GM12878 (cell line): ENCODE measurements at regions not wholly inside any gene's neighbourhood (a gene's known extent, or its start where the extent isn't known, plus 50 kb on each side); places are given as distances from the start of the nearest gene placed in this dataset.

Experiments
- ATF3 ChIP-seq: IDR thresholded peaks from 2 replicates; pipeline ENCODE4 v1.6.1; 2011; ENCODE audit warnings: low read depth, mild to moderate bottlenecking, low read length, moderate library complexity, borderline replicate concordance; ENCODE audit errors: extremely low read depth
- EED ChIP-seq: sonication (generic); IDR thresholded peaks from 2 replicates; pipeline ENCODE4 v1.6.1; 2016; ENCODE audit warnings: antibody characterized with exemption, low read depth
- HDAC2 ChIP-seq: fragments of 200-600 bp; sonication (generic); IDR thresholded peaks from 2 replicates; pipeline ENCODE4 v1.6.1; 2017
- MXI1 ChIP-seq: fragments of 150-350 bp; IDR thresholded peaks from 2 replicates; pipeline ENCODE4 v1.6.1; 2011; ENCODE audit warnings: low read depth, mild to moderate bottlenecking, inconsistent platforms, low read length, improper control_type of control experiment
- SREBF2 ChIP-seq: IDR thresholded peaks from 2 replicates; pipeline ENCODE4 v1.6.1; 2012; ENCODE audit warnings: mild to moderate bottlenecking, low read length
- TF ChIP-seq, protein P1 (sequence below), 3 experiments: IDR thresholded peaks in 2 of 3; conservative IDR thresholded peaks in 1 of 3; 2 replicates each; pipeline ENCODE4 v1.5.1; 2011; ENCODE audit warnings: low read depth in 3 of 3, low read length in 3 of 3, mild to moderate bottlenecking in 3 of 3, control low read depth in 2 of 3, moderate library complexity in 2 of 3, inconsistent platforms in 1 of 3, mixed read lengths in 1 of 3; ENCODE audit not compliant: control insufficient read depth in 2 of 3, insufficient read depth in 1 of 3; ENCODE audit errors: extremely low read depth in 1 of 3

- TF ChIP-seq MXI1 (no peak), SREBF2 (no peak), ATF3 (no peak), HDAC2 (no peak), EED (no peak)
- TF ChIP-seq, protein P1, sequence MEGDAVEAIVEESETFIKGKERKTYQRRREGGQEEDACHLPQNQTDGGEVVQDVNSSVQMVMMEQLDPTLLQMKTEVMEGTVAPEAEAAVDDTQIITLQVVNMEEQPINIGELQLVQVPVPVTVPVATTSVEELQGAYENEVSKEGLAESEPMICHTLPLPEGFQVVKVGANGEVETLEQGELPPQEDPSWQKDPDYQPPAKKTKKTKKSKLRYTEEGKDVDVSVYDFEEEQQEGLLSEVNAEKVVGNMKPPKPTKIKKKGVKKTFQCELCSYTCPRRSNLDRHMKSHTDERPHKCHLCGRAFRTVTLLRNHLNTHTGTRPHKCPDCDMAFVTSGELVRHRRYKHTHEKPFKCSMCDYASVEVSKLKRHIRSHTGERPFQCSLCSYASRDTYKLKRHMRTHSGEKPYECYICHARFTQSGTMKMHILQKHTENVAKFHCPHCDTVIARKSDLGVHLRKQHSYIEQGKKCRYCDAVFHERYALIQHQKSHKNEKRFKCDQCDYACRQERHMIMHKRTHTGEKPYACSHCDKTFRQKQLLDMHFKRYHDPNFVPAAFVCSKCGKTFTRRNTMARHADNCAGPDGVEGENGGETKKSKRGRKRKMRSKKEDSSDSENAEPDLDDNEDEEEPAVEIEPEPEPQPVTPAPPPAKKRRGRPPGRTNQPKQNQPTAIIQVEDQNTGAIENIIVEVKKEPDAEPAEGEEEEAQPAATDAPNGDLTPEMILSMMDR (IDR thresholded peaks at IDR 0.05 in 2 of 3, conservative IDR thresholded peaks at IDR 0.05 in 1 of 3; ENCODE audit: control insufficient read depth in 2 of 3, extremely low read depth in 1 of 3, insufficient read depth in 1 of 3, low read depth in 3 of 3, low read length in 3 of 3) = no peak
Measured at GRCh38 chr1:168845140-168845539, 116.1 kb upstream of the DPT start.
